A673 (cell line): ENCODE measurements at regions not wholly inside any gene's neighbourhood (a gene's known extent, or its start where the extent isn't known, plus 50 kb on each side); places are given as distances from the start of the nearest gene placed in this dataset.

Source experiments
- BruUV-seq: library from RNA; stranded (reverse); fragments of 400-500 nt; replicated peaks from 2 replicates; lab custom pipeline; 2021; lab: Mats Ljungman, UMichigan
- CTCF ChIA-PET: fragments of 300-600 bp; sonication (Branson Sonifier 250); formaldehyde crosslinking; loops from one replicate; lab custom pipeline; 2022; ENCODE audit warnings: antibody characterized with exemption; lab: Charles Lee
- POLR2A ChIA-PET: fragments of 300-600 bp; sonication (Branson Sonifier 250); formaldehyde crosslinking; loops from one replicate; lab custom pipeline; 2022; ENCODE audit warnings: antibody characterized with exemption; ENCODE audit not compliant: low non-redundant PET; lab: Charles Lee
- DNase-seq: peaks from one replicate; pipeline ENCODE4 v3.0.0-alpha.2; 2015; ENCODE audit warnings: low spot score
- H3K27ac ChIP-seq: fragments of 200-600 bp; sonication (generic); 2 replicates; pipeline ENCODE4 v1.5.1; 2016; ENCODE audit warnings: mixed run types, low read depth, mild to moderate bottlenecking, mixed read lengths, antibody characterized with exemption, low read length; ENCODE audit not compliant: poor library complexity, severe bottlenecking
- H3K27me3 ChIP-seq: fragments of 200-600 bp; sonication (generic); replicated peaks from 2 replicates; pipeline ENCODE4 v1.6.1; 2017; ENCODE audit warnings: mixed run types, low read depth, mild to moderate bottlenecking, mixed read lengths, antibody characterized with exemption, low read length; ENCODE audit not compliant: insufficient read depth, poor library complexity
- H3K36me3 ChIP-seq: fragments of 200-600 bp; sonication (generic); 2 replicates; pipeline ENCODE4 v1.6.1; 2016; ENCODE audit warnings: mixed run types, mild to moderate bottlenecking, mixed read lengths, antibody characterized with exemption, low read length; ENCODE audit not compliant: insufficient read depth, poor library complexity, severe bottlenecking
- H3K4me1 ChIP-seq: fragments of 200-600 bp; sonication (generic); 2 replicates; pipeline ENCODE4 v1.6.1; 2017; ENCODE audit warnings: mixed run types, mild to moderate bottlenecking, mixed read lengths, antibody characterized with exemption, low read length; ENCODE audit not compliant: insufficient read depth, poor library complexity, severe bottlenecking
- H3K4me3 ChIP-seq: fragments of 200-600 bp; sonication (generic); 2 replicates; pipeline ENCODE4 v1.5.1; 2016; ENCODE audit warnings: low read depth, mixed run types, mild to moderate bottlenecking, mixed read lengths, low read length; ENCODE audit not compliant: poor library complexity, severe bottlenecking
- H3K9me3 ChIP-seq: fragments of 200-600 bp; sonication (generic); 2 replicates; pipeline ENCODE4 v1.6.1; 2016; ENCODE audit warnings: mixed run types, low read depth, mild to moderate bottlenecking, mixed read lengths, antibody characterized with exemption, low read length; ENCODE audit not compliant: poor library complexity, severe bottlenecking
- EZH2 ChIP-seq: fragments of 200-600 bp; sonication (generic); IDR thresholded peaks from 2 replicates; pipeline ENCODE4 v1.6.1; 2017; ENCODE audit warnings: borderline replicate concordance, low read depth, mild to moderate bottlenecking, mixed read lengths, antibody characterized with exemption, low read length; ENCODE audit not compliant: poor library complexity, severe bottlenecking
- intact Hi-C: fragments of 100-400 bp; cut with micrococcal nuclease; formaldehyde crosslinking; loops from one replicate; pipeline ENCODE4 v1.10.0; 2022; ENCODE audit not compliant: unreplicated experiment
- TF ChIP-seq, protein P1 (sequence below): fragments of 300-800, 200-600 bp; sonication (generic); conservative IDR thresholded peaks from 2 replicates; pipeline ENCODE4 v1.5.1; 2017; ENCODE audit warnings: low read depth, mild to moderate bottlenecking, antibody characterized with exemption, low read length, moderate library complexity, mixed read lengths

DNA sequence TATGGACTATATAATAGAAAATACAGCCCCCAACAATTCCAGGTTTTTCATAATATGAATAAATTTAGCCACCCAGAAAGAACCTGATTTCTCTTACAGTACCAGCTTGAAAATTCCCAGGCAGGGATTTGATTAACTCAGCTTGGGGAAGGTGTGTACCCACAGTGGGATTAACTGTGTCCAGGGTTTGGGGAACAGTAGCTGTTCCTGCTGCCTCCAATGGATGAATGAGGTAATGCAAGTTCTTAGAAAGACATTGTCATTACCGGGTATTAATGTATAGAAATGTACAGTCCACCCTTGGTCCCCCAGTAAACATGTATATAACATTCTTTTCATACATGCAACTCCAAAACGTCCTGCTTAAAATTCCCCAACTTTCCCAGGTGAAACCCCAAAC lies 115.6 kb downstream of the LRIG3 start:
- H3K36me3 ChIP-seq: no peaks in the 10 kb centered on the region
- POLR2A ChIA-PET: no interaction called here
- no peaks in the 10 kb centered on the region for H3K27me3 ChIP-seq
- intact Hi-C loops: loop anchor here (5.0 kb wide), 1 partner anchor 262 kb away; no protein-coding TSS in a partner anchor
- H3K4me3 ChIP-seq: no peak overlapping the region
- H3K27ac ChIP-seq: no peak overlapping the region
- peak; percentile 34 for DNase-seq
- TF ChIP-seq EZH2: no peak
- TF ChIP-seq, protein P1, sequence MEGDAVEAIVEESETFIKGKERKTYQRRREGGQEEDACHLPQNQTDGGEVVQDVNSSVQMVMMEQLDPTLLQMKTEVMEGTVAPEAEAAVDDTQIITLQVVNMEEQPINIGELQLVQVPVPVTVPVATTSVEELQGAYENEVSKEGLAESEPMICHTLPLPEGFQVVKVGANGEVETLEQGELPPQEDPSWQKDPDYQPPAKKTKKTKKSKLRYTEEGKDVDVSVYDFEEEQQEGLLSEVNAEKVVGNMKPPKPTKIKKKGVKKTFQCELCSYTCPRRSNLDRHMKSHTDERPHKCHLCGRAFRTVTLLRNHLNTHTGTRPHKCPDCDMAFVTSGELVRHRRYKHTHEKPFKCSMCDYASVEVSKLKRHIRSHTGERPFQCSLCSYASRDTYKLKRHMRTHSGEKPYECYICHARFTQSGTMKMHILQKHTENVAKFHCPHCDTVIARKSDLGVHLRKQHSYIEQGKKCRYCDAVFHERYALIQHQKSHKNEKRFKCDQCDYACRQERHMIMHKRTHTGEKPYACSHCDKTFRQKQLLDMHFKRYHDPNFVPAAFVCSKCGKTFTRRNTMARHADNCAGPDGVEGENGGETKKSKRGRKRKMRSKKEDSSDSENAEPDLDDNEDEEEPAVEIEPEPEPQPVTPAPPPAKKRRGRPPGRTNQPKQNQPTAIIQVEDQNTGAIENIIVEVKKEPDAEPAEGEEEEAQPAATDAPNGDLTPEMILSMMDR: peak; percentile 58
- CTCF ChIA-PET: no interaction called here
- H3K9me3 ChIP-seq: no peaks in the 10 kb centered on the region
- BruUV-seq: no TSS peak
- H3K4me1 ChIP-seq: no peaks in the 10 kb centered on the region

DNA sequence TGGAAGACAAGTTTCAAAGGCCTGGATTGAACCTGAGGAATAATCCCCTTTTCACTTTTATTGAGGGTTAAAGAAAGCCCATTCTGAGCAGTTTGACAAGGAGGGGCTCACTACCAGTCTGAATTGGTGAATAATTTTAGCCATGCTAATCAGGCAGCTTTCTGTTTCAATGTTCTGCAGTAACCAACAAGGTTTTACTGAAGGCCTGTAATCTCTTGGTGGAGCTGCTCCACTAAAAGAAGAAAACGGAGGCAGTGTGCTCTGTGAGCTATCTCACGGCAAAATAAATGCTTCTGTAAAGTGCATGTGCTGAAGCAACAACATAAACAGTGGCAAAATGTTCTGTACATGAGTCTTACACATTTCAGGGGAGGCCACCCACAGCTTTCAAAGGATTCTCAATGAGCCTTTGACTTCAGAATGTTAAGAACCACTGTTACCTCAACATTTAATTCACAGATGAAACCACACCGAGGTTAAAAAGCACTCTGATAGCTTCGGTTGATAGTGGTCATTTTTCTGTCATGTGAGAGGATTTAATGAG lies 111.2 kb downstream of the LRIG3 start:
- Histone ChIP-seq H3K36me3 (no peaks in the 10 kb centered on the region), H3K4me1 (no peaks in the 10 kb centered on the region), H3K27me3 (no peaks in the 10 kb centered on the region), H3K9me3 (no peaks in the 10 kb centered on the region), H3K27ac (no peak overlapping the region), H3K4me3 (no peak overlapping the region)
- ChIA-PET POLR2A (no interaction called here), CTCF (no interaction called here)
- BruUV-seq: no TSS peak
- no peak for DNase-seq
- intact Hi-C loops: no loop called here
- TF ChIP-seq, protein P1: no peak
- TF ChIP-seq EZH2: no peak

DNA sequence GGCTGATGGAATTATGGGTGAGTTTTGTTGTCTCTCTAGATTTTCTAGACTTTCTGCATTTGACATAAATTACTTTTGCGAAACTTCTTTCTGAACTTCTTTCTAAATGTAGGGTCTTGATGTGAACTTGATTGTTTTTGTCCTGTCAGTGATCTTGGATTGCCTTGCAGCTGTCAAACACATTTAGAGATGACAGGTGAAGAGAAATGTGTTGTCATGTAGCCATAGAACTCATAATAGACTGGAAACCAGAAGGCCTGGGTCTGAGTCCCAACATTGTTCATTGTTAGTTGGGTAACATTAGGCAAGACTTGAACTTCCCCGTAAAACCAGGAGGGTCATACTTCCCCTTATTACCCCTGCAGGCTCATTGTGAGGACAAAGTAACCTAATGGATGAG lies 109.0 kb downstream of the LRIG3 start:
- DNase-seq: no peak
- no peaks in the 10 kb centered on the region for H3K9me3 ChIP-seq
- no peaks in the 10 kb centered on the region for H3K4me1 ChIP-seq
- H3K36me3 ChIP-seq: no peaks in the 10 kb centered on the region
- CTCF ChIA-PET: no interaction called here
- H3K4me3 ChIP-seq: no peak overlapping the region
- intact Hi-C loops: no loop called here
- H3K27ac ChIP-seq: no peak overlapping the region
- BruUV-seq: no TSS peak
- POLR2A ChIA-PET: no interaction called here
- no peak for TF ChIP-seq EZH2
- TF ChIP-seq, protein P1: no peak
- H3K27me3 ChIP-seq: no peaks in the 10 kb centered on the region
